Hepatocyte (in vitro differentiated cells): ENCODE measurements at regions not wholly inside any gene's neighbourhood (a gene's known extent, or its start where the extent isn't known, plus 50 kb on each side); places are given as distances from the start of the nearest gene placed in this dataset.

ENCODE experiments used
- EZH2 ChIP-seq: fragments of 200-600 bp; sonication (generic); IDR thresholded peaks from 2 replicates; pipeline ENCODE4 v1.6.1; 2016; ENCODE audit warnings: antibody characterized with exemption, mild to moderate bottlenecking, borderline replicate concordance
- EZH2phosphoT487 ChIP-seq: fragments of 200-600 bp; sonication (generic); IDR thresholded peaks from one replicate; pipeline ENCODE4 v1.6.1; 2018; ENCODE audit warnings: antibody characterized with exemption, mild to moderate bottlenecking, low read depth, moderate library complexity; ENCODE audit not compliant: unreplicated experiment, severe bottlenecking
- TF ChIP-seq, protein P1 (sequence below): fragments of 200-600 bp; sonication (generic); IDR thresholded peaks from 2 replicates; pipeline ENCODE4 v1.5.1; 2016; ENCODE audit warnings: antibody characterized with exemption, mild to moderate bottlenecking; ENCODE audit not compliant: poor library complexity

DNA sequence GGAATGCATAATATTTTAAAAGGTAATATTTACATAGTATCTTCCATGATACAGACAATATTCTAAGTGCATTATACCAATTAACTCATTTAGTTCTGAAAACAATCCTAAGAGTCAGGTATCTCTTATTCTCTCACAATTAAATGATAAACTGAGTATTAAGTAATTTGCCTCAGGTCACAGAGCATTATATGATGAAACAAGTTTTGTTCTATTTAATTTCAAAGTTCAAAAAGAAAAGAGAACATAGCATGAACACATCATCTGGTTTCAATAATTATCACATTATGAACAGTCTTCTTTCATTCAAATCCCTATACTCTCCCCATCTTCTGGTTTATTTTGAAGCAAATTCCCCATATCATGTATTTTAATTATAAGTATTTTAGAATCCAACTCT, 927.5 kb downstream of the ADGRL2 start:
- TF ChIP-seq, protein P1, sequence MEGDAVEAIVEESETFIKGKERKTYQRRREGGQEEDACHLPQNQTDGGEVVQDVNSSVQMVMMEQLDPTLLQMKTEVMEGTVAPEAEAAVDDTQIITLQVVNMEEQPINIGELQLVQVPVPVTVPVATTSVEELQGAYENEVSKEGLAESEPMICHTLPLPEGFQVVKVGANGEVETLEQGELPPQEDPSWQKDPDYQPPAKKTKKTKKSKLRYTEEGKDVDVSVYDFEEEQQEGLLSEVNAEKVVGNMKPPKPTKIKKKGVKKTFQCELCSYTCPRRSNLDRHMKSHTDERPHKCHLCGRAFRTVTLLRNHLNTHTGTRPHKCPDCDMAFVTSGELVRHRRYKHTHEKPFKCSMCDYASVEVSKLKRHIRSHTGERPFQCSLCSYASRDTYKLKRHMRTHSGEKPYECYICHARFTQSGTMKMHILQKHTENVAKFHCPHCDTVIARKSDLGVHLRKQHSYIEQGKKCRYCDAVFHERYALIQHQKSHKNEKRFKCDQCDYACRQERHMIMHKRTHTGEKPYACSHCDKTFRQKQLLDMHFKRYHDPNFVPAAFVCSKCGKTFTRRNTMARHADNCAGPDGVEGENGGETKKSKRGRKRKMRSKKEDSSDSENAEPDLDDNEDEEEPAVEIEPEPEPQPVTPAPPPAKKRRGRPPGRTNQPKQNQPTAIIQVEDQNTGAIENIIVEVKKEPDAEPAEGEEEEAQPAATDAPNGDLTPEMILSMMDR: no peak
- TF ChIP-seq EZH2 (no peak), EZH2phosphoT487 (no peak)
